ENCODE measurements at regions not wholly inside any gene's neighbourhood (a gene's known extent, or its start where the extent isn't known, plus 50 kb on each side); places are given as distances from the start of the nearest gene placed in this dataset.
"Not testable (repeated sequence)": the region's sequence is repeated elsewhere in the genome, so short reads cannot be mapped to it uniquely, and the experiment has no call there.

DNA sequence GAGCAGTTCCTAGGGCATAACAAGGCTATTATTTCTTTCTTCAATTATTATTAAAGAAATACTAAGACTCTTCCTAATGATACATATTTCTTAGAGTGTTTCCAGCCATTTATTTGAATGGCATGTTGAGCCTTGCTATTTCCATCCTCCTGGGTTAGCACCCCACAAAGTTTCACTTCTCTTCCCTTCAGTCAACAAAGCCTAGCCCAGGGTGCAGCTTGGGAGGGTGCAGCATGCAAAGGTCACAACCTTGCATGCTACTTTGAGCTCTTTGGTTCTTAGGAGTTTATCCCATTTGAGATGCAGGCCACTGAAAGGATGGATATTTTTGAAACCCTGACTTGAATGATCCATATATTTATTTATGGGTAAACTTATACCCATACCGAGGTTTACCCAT lies 454.4 kb upstream of the MEIS1 start:
- CTCF ChIA-PET = interaction anchor here (1.4 kb wide), 1 partner anchor 19 kb away, joined by 3 read pairs; no protein-coding TSS in a partner anchor
- Mint-ChIP-seq H3K9me3 (ENCODE audit: unreplicated experiment) (no peaks in the 10 kb centered on the region), H3K4me1 (ENCODE audit: insufficient read depth, unreplicated experiment) (peaks cover 4% of the 10 kb centered on the region), H3K27me3 (ENCODE audit: insufficient read depth, unreplicated experiment) (no peaks in the 10 kb centered on the region), H3K4me3 (ENCODE audit: unreplicated experiment) (no peak overlapping the region), H3K27ac (ENCODE audit: low read depth, unreplicated experiment) (no peak overlapping the region), H3K36me3 (ENCODE audit: insufficient read depth, unreplicated experiment) (no peaks in the 10 kb centered on the region)
- POLR2A ChIA-PET = no interaction called here
- DNase-seq (ENCODE audit: unreplicated experiment) = no peak
- intact Hi-C loops (cut with micrococcal nuclease) = no loop called here
- TF ChIP-seq CTCF (IDR thresholded peaks at IDR 0.05; ENCODE audit: unreplicated experiment) = no peak
- BruUV-seq (replicated peaks) = no TSS peak

DNA sequence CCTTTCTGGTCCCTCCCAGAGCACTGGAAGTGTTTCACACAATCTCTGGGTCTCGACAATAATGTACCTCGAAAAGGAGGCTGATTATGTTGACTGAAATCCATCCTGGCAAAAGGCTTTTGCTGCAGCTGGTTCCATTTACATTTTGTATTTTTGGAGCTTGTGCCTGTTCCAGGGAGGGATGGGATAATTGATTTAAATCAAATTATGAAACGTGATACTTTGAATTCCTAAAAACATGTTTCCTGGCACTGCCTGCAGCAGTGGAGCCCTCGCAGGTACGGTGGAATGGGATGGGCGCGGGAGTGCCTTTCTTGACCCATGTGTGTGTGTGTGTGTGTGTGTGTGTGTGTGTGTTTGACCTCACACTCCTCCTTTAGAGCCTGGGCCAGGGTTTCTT lies 455.5 kb upstream of the MEIS1 start:
- Mint-ChIP-seq H3K9me3 (ENCODE audit: unreplicated experiment) (no peaks in the 10 kb centered on the region), H3K4me3 (ENCODE audit: unreplicated experiment) (no peak overlapping the region), H3K4me1 (ENCODE audit: insufficient read depth, unreplicated experiment) (no peaks in the 10 kb centered on the region), H3K27me3 (ENCODE audit: insufficient read depth, unreplicated experiment) (no peaks in the 10 kb centered on the region), H3K36me3 (ENCODE audit: insufficient read depth, unreplicated experiment) (no peaks in the 10 kb centered on the region), H3K27ac (ENCODE audit: low read depth, unreplicated experiment) (no peak overlapping the region)
- ChIA-PET CTCF (interaction anchor here (0.6 to 1.4 kb wide), 3 partner anchors 20 to 1498 kb away, joined by 3 to 5 read pairs (median 3); no protein-coding TSS in a partner anchor), POLR2A (no interaction called here)
- TF ChIP-seq CTCF (IDR thresholded peaks at IDR 0.05; ENCODE audit: unreplicated experiment) = no peak
- intact Hi-C loops (cut with micrococcal nuclease) = no loop called here
- BruUV-seq (replicated peaks) = no TSS peak
- DNase-seq (ENCODE audit: unreplicated experiment) = no peak

GRCh38 chr2:65974067-65974723 lies 460.7 kb upstream of the MEIS1 start:
- no peak for TF ChIP-seq CTCF (IDR thresholded peaks at IDR 0.05; ENCODE audit: unreplicated experiment)
- H3K27me3 Mint-ChIP-seq (ENCODE audit: insufficient read depth, unreplicated experiment) = peaks cover 16% of the 10 kb centered on the region
- ChIA-PET CTCF (interaction anchor here (0.6 to 2.2 kb wide), 2 partner anchors 8 to 18 kb away, joined by 3 to 5 read pairs; no protein-coding TSS in a partner anchor), POLR2A (no interaction called here)
- no peak overlapping the region for H3K27ac Mint-ChIP-seq (ENCODE audit: low read depth, unreplicated experiment)
- no peaks in the 10 kb centered on the region for H3K4me1 Mint-ChIP-seq (ENCODE audit: insufficient read depth, unreplicated experiment)
- BruUV-seq (replicated peaks) = no TSS peak
- no peak overlapping the region for H3K4me3 Mint-ChIP-seq (ENCODE audit: unreplicated experiment)
- no peaks in the 10 kb centered on the region for H3K9me3 Mint-ChIP-seq (ENCODE audit: unreplicated experiment)
- H3K36me3 Mint-ChIP-seq (ENCODE audit: insufficient read depth, unreplicated experiment) = no peaks in the 10 kb centered on the region
- intact Hi-C loops (cut with micrococcal nuclease) = no loop called here
- DNase-seq (ENCODE audit: unreplicated experiment) = peak; percentile 23

- DNase-seq (ENCODE audit: unreplicated experiment) = no peak
- BruUV-seq (replicated peaks) = no TSS peak
- CTCF ChIA-PET = no interaction called here
- Mint-ChIP-seq H3K4me3 (ENCODE audit: unreplicated experiment) (no peak overlapping the region), H3K4me1 (ENCODE audit: insufficient read depth, unreplicated experiment) (no peaks in the 10 kb centered on the region), H3K27ac (ENCODE audit: low read depth, unreplicated experiment) (no peak overlapping the region), H3K27me3 (ENCODE audit: insufficient read depth, unreplicated experiment) (peaks cover 46% of the 10 kb centered on the region), H3K9me3 (ENCODE audit: unreplicated experiment) (no peaks in the 10 kb centered on the region), H3K36me3 (ENCODE audit: insufficient read depth, unreplicated experiment) (no peaks in the 10 kb centered on the region)
- intact Hi-C loops (cut with micrococcal nuclease) = no loop called here
- POLR2A ChIA-PET = interaction anchor here (0.6 kb wide), 1 partner anchor 225 kb away, joined by 3 read pairs; no protein-coding TSS in a partner anchor
- TF ChIP-seq CTCF (IDR thresholded peaks at IDR 0.05; ENCODE audit: unreplicated experiment) = no peak
These were observed 465.8 kb upstream of the MEIS1 start for GRCh38 chr2:65969161-65969560.

GRCh38 chr2:65963303-65963702 lies 471.6 kb upstream of the MEIS1 start:
- H3K27me3 Mint-ChIP-seq (ENCODE audit: insufficient read depth, unreplicated experiment) = peaks cover 23% of the 10 kb centered on the region
- H3K9me3 Mint-ChIP-seq (ENCODE audit: unreplicated experiment); H3K4me3 Mint-ChIP-seq (ENCODE audit: unreplicated experiment); DNase-seq (ENCODE audit: unreplicated experiment); intact Hi-C loops (cut with micrococcal nuclease); BruUV-seq (replicated peaks); POLR2A ChIA-PET; H3K36me3 Mint-ChIP-seq (ENCODE audit: insufficient read depth, unreplicated experiment); H3K27ac Mint-ChIP-seq (ENCODE audit: low read depth, unreplicated experiment); CTCF ChIA-PET; H3K4me1 Mint-ChIP-seq (ENCODE audit: insufficient read depth, unreplicated experiment): not testable (repeated sequence)

Data from MCF 10A (cell line).